Activated T-helper 1 cell treated with anti-CD3 and anti-CD28 coated beads, Interleukin-12 subunit alpha, Interleukin-12 subunit beta, Interleukin-2, Interleukin-4 antibody, amounts not matched to agents 30 ng/mL and 10 ng/mL and 1 ng/mL, durations not matched to agents 14 hours and 24 hours and 36 hours (primary cell): ENCODE measurements at regions not wholly inside any gene's neighbourhood (a gene's known extent, or its start where the extent isn't known, plus 50 kb on each side); places are given as distances from the start of the nearest gene placed in this dataset.

Experiments
- DNase-seq: peaks from one replicate; pipeline ENCODE4 v3.0.0; 2021; ENCODE audit warnings: low spot score
- H3K27ac Mint-ChIP-seq: one replicate; pipeline ENCODE4 v1.8.0; 2021; ENCODE audit warnings: mild to moderate bottlenecking, mixed read lengths
- H3K27me3 Mint-ChIP-seq: one replicate; pipeline ENCODE4 v1.8.0; 2022; ENCODE audit warnings: mild to moderate bottlenecking, moderate library complexity, mixed read lengths; ENCODE audit not compliant: insufficient read depth
- H3K36me3 Mint-ChIP-seq: one replicate; pipeline ENCODE4 v1.8.0; 2021; ENCODE audit warnings: low read depth, mixed read lengths
- H3K4me1 Mint-ChIP-seq: one replicate; pipeline ENCODE4 v1.8.0; 2021; ENCODE audit warnings: low read depth, mixed read lengths
- H3K4me3 Mint-ChIP-seq: one replicate; pipeline ENCODE4 v1.8.0; 2021; ENCODE audit warnings: mild to moderate bottlenecking, moderate library complexity, mixed read lengths
- H3K9me3 Mint-ChIP-seq: one replicate; pipeline ENCODE4 v1.8.0; 2021; ENCODE audit warnings: mixed read lengths
- intact Hi-C: fragments of 100-400 bp; cut with micrococcal nuclease; formaldehyde crosslinking; loops from one replicate; pipeline ENCODE4 v1.15.1; 2024

GRCh38 chr2:196544906-196545433, 94.5 kb upstream of the CCDC150 start:
- Mint-ChIP-seq H3K36me3 (no peaks in the 10 kb centered on the region), H3K4me1 (no peaks in the 10 kb centered on the region), H3K4me3 (no peak overlapping the region), H3K27ac (no peak overlapping the region), H3K9me3 (no peaks in the 10 kb centered on the region), H3K27me3 (peaks cover 8% of the 10 kb centered on the region)
- DNase-seq = no peak
- intact Hi-C loops = no loop called here

- Mint-ChIP-seq H3K4me3 (no peak overlapping the region), H3K4me1 (no peaks in the 10 kb centered on the region), H3K27me3 (peaks cover 9% of the 10 kb centered on the region), H3K9me3 (no peaks in the 10 kb centered on the region), H3K27ac (no peak overlapping the region), H3K36me3 (no peaks in the 10 kb centered on the region)
- intact Hi-C loops = no loop called here
- no peak for DNase-seq
These were observed 93.2 kb upstream of the CCDC150 start for GRCh38 chr2:196546151-196546919.

GRCh38 chr2:196549052-196549451, 90.5 kb upstream of the CCDC150 start:
- Mint-ChIP-seq H3K27me3 (peaks cover 11% of the 10 kb centered on the region), H3K4me3 (no peak overlapping the region), H3K36me3 (no peaks in the 10 kb centered on the region), H3K9me3 (no peaks in the 10 kb centered on the region), H3K4me1 (no peaks in the 10 kb centered on the region), H3K27ac (no peak overlapping the region)
- intact Hi-C loops = no loop called here
- DNase-seq = no peak

GRCh38 chr2:196551014-196551413, 88.5 kb upstream of the CCDC150 start:
- Mint-ChIP-seq H3K4me1 (no peaks in the 10 kb centered on the region), H3K27ac (no peak overlapping the region), H3K27me3 (peaks cover 11% of the 10 kb centered on the region), H3K36me3 (no peaks in the 10 kb centered on the region), H3K9me3 (no peaks in the 10 kb centered on the region), H3K4me3 (no peak overlapping the region)
- intact Hi-C loops = no loop called here
- no peak for DNase-seq

- Mint-ChIP-seq H3K27ac (no peak overlapping the region), H3K36me3 (no peaks in the 10 kb centered on the region), H3K4me1 (no peaks in the 10 kb centered on the region), H3K27me3 (peaks cover 6% of the 10 kb centered on the region), H3K4me3 (no peak overlapping the region), H3K9me3 (no peaks in the 10 kb centered on the region)
- DNase-seq = no peak
- intact Hi-C loops = no loop called here
These were observed 84.4 kb upstream of the CCDC150 start for GRCh38 chr2:196555161-196555560.

GRCh38 chr2:196555726-196556125, 83.8 kb upstream of the CCDC150 start:
- DNase-seq = no peak
- no peaks in the 10 kb centered on the region for H3K9me3 Mint-ChIP-seq
- peaks cover 6% of the 10 kb centered on the region for H3K27me3 Mint-ChIP-seq
- H3K36me3 Mint-ChIP-seq = no peaks in the 10 kb centered on the region
- no peaks in the 10 kb centered on the region for H3K4me1 Mint-ChIP-seq
- intact Hi-C loops = no loop called here
- H3K4me3 Mint-ChIP-seq = no peak overlapping the region
- no peak overlapping the region for H3K27ac Mint-ChIP-seq

GRCh38 chr2:196558497-196558896, 81.0 kb upstream of the CCDC150 start:
- DNase-seq = no peak
- Mint-ChIP-seq H3K4me3 (no peak overlapping the region), H3K9me3 (no peaks in the 10 kb centered on the region), H3K27me3 (peaks cover 3% of the 10 kb centered on the region), H3K27ac (no peak overlapping the region), H3K4me1 (no peaks in the 10 kb centered on the region), H3K36me3 (no peaks in the 10 kb centered on the region)
- intact Hi-C loops = no loop called here

- DNase-seq = no peak
- intact Hi-C loops = no loop called here
- Mint-ChIP-seq H3K9me3 (no peaks in the 10 kb centered on the region), H3K27ac (no peak overlapping the region), H3K4me1 (no peaks in the 10 kb centered on the region), H3K36me3 (no peaks in the 10 kb centered on the region), H3K27me3 (peaks cover 15% of the 10 kb centered on the region), H3K4me3 (no peak overlapping the region)
These were observed 75.6 kb upstream of the CCDC150 start for GRCh38 chr2:196563876-196564275.

GRCh38 chr2:196565106-196565765, 74.3 kb upstream of the CCDC150 start:
- Mint-ChIP-seq H3K36me3 (no peaks in the 10 kb centered on the region), H3K9me3 (no peaks in the 10 kb centered on the region), H3K27ac (no peak overlapping the region), H3K4me3 (no peak overlapping the region), H3K27me3 (peaks cover 15% of the 10 kb centered on the region), H3K4me1 (no peaks in the 10 kb centered on the region)
- DNase-seq = no peak
- intact Hi-C loops = no loop called here

- no peaks in the 10 kb centered on the region for H3K36me3 Mint-ChIP-seq
- H3K4me3 Mint-ChIP-seq = no peak overlapping the region
- intact Hi-C loops = no loop called here
- H3K27me3 Mint-ChIP-seq = peaks cover 15% of the 10 kb centered on the region
- no peak overlapping the region for H3K27ac Mint-ChIP-seq
- no peak for DNase-seq
- no peaks in the 10 kb centered on the region for H3K9me3 Mint-ChIP-seq
- H3K4me1 Mint-ChIP-seq = no peaks in the 10 kb centered on the region
These were observed 73.5 kb upstream of the CCDC150 start for GRCh38 chr2:196565982-196566381.

- H3K4me1 Mint-ChIP-seq = no peaks in the 10 kb centered on the region
- DNase-seq = no peak
- no peaks in the 10 kb centered on the region for H3K9me3 Mint-ChIP-seq
- H3K27ac Mint-ChIP-seq = no peak overlapping the region
- no peak overlapping the region for H3K4me3 Mint-ChIP-seq
- intact Hi-C loops = no loop called here
- H3K36me3 Mint-ChIP-seq = no peaks in the 10 kb centered on the region
- H3K27me3 Mint-ChIP-seq = peaks cover 15% of the 10 kb centered on the region
These were observed 72.4 kb upstream of the CCDC150 start for GRCh38 chr2:196566961-196567666.

- Mint-ChIP-seq H3K36me3 (no peaks in the 10 kb centered on the region), H3K27ac (no peak overlapping the region), H3K4me3 (no peak overlapping the region), H3K27me3 (peaks cover 12% of the 10 kb centered on the region), H3K9me3 (peaks cover 2% of the 10 kb centered on the region), H3K4me1 (no peaks in the 10 kb centered on the region)
- no peak for DNase-seq
- intact Hi-C loops = no loop called here
These were observed 71.0 kb upstream of the CCDC150 start for GRCh38 chr2:196568506-196568905.

GRCh38 chr2:196584903-196585302, 54.6 kb upstream of the CCDC150 start:
- DNase-seq = no peak
- no peaks in the 10 kb centered on the region for H3K4me1 Mint-ChIP-seq
- H3K27ac Mint-ChIP-seq = no peak overlapping the region
- no peak overlapping the region for H3K4me3 Mint-ChIP-seq
- no peaks in the 10 kb centered on the region for H3K36me3 Mint-ChIP-seq
- intact Hi-C loops = no loop called here
- peaks cover 18% of the 10 kb centered on the region for H3K27me3 Mint-ChIP-seq
- peaks cover 9% of the 10 kb centered on the region for H3K9me3 Mint-ChIP-seq
